IMR-90 (cell line): ENCODE measurements at regions not wholly inside any gene's neighbourhood (a gene's known extent, or its start where the extent isn't known, plus 50 kb on each side); places are given as distances from the start of the nearest gene placed in this dataset.

Experiments
- CEBPB ChIP-seq: IDR thresholded peaks from 2 replicates; pipeline ENCODE4 v1.6.1; 2012; ENCODE audit warnings: low read depth, low read length, improper control_type of control experiment
- FOS ChIP-seq: fragments of 150-350 bp; IDR thresholded peaks from 2 replicates; pipeline ENCODE4 v1.6.1; 2016; ENCODE audit warnings: low read depth, low read length
- MAFK ChIP-seq: IDR thresholded peaks from 2 replicates; pipeline ENCODE4 v1.6.1; 2012; ENCODE audit warnings: low read depth, low read length, improper control_type of control experiment
- NFE2L2 ChIP-seq: fragments of 150-350 bp; IDR thresholded peaks from 2 replicates; pipeline ENCODE4 v1.6.1; 2016; ENCODE audit warnings: low read depth, mild to moderate bottlenecking, low read length
- POLR2A ChIP-seq: IDR thresholded peaks from 2 replicates; pipeline ENCODE4 v1.6.1; 2012; ENCODE audit warnings: mild to moderate bottlenecking, low read depth, low read length
- RAD21 ChIP-seq: IDR thresholded peaks from 2 replicates; pipeline ENCODE4 v1.6.1; 2012; ENCODE audit warnings: low read length, improper control_type of control experiment
- RCOR1 ChIP-seq: IDR thresholded peaks from 2 replicates; pipeline ENCODE4 v1.6.1; 2012; ENCODE audit warnings: mild to moderate bottlenecking, low read length, improper control_type of control experiment; ENCODE audit not compliant: insufficient replicate concordance
- RFX5 ChIP-seq: IDR thresholded peaks from 2 replicates; pipeline ENCODE4 v1.8.0; 2012; ENCODE audit warnings: low read depth, mild to moderate bottlenecking, low read length, moderate library complexity
- SMC3 ChIP-seq: fragments of 150-350 bp; IDR thresholded peaks from 2 replicates; pipeline ENCODE4 v1.6.1; 2016; ENCODE audit warnings: low read depth, mild to moderate bottlenecking, antibody characterized with exemption, low read length, moderate library complexity
- TF ChIP-seq, protein P1 (sequence below): conservative IDR thresholded peaks from 2 replicates; pipeline ENCODE4 v1.5.1; 2012; ENCODE audit warnings: mild to moderate bottlenecking, low read depth, low read length, improper control_type of control experiment
- TF ChIP-seq, protein P2 (sequence below): fragments of 150-350 bp; IDR thresholded peaks from 2 replicates; pipeline ENCODE4 v1.6.1; 2017; ENCODE audit warnings: mild to moderate bottlenecking, antibody characterized with exemption, low read length, low read depth
- TF ChIP-seq, protein P3 (sequence below): fragments of 150-350 bp; IDR thresholded peaks from 2 replicates; pipeline ENCODE4 v1.6.1; 2016; ENCODE audit warnings: low read depth, mild to moderate bottlenecking, low read length, moderate library complexity, borderline replicate concordance

DNA sequence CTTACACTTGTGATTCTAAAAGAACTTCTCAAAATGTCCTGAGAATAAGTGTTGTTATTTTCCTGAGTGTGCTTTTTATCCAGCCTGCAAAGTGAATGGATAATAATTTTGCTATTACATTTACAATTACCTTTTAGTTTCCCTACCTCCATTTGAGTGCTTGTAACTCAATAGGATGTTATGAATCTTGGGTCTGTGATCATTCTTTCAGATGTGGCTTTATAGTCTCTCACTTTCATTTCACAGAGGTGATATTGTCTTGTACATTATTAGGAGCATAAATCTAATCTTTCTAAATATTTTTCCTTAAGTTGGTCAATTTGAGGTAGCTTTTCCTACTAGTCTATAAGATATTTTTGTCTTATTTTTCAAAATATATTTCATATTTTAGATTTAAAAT is 386.3 kb upstream of the EPHA6 start:
- TF ChIP-seq, protein P1, sequence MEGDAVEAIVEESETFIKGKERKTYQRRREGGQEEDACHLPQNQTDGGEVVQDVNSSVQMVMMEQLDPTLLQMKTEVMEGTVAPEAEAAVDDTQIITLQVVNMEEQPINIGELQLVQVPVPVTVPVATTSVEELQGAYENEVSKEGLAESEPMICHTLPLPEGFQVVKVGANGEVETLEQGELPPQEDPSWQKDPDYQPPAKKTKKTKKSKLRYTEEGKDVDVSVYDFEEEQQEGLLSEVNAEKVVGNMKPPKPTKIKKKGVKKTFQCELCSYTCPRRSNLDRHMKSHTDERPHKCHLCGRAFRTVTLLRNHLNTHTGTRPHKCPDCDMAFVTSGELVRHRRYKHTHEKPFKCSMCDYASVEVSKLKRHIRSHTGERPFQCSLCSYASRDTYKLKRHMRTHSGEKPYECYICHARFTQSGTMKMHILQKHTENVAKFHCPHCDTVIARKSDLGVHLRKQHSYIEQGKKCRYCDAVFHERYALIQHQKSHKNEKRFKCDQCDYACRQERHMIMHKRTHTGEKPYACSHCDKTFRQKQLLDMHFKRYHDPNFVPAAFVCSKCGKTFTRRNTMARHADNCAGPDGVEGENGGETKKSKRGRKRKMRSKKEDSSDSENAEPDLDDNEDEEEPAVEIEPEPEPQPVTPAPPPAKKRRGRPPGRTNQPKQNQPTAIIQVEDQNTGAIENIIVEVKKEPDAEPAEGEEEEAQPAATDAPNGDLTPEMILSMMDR: no peak
- TF ChIP-seq CEBPB (no peak), POLR2A (no peak), RCOR1 (no peak), RFX5 (no peak), NFE2L2 (no peak), FOS (no peak), SMC3 (no peak), RAD21 (no peak), MAFK (no peak)
- TF ChIP-seq, protein P2, sequence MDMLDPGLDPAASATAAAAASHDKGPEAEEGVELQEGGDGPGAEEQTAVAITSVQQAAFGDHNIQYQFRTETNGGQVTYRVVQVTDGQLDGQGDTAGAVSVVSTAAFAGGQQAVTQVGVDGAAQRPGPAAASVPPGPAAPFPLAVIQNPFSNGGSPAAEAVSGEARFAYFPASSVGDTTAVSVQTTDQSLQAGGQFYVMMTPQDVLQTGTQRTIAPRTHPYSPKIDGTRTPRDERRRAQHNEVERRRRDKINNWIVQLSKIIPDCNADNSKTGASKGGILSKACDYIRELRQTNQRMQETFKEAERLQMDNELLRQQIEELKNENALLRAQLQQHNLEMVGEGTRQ: no peak
- TF ChIP-seq, protein P3, sequence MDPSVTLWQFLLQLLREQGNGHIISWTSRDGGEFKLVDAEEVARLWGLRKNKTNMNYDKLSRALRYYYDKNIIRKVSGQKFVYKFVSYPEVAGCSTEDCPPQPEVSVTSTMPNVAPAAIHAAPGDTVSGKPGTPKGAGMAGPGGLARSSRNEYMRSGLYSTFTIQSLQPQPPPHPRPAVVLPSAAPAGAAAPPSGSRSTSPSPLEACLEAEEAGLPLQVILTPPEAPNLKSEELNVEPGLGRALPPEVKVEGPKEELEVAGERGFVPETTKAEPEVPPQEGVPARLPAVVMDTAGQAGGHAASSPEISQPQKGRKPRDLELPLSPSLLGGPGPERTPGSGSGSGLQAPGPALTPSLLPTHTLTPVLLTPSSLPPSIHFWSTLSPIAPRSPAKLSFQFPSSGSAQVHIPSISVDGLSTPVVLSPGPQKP: no peak
